WI38 (cell line): ENCODE measurements at regions not wholly inside any gene's neighbourhood (a gene's known extent, or its start where the extent isn't known, plus 50 kb on each side); places are given as distances from the start of the nearest gene placed in this dataset.
"Not testable (repeated sequence)": the region's sequence is repeated elsewhere in the genome, so short reads cannot be mapped to it uniquely, and the experiment has no call there.

Experiments
- H3K4me3 ChIP-seq: 2 replicates; pipeline ENCODE4 v1.5.1; 2011; ENCODE audit warnings: low read depth, mild to moderate bottlenecking, control low read depth, low read length
- CTCF ChIP-seq: IDR thresholded peaks from 2 replicates; pipeline ENCODE4 v1.5.1; 2012; ENCODE audit warnings: low read depth, mild to moderate bottlenecking, control low read depth, low read length

- TF ChIP-seq CTCF: no peak
- no peak overlapping the region for H3K4me3 ChIP-seq
Measured at GRCh38 chr13:50229960-50230661, 214.9 kb downstream of the KCNRG start.

GRCh38 chr13:50230662-50230978, 215.4 kb downstream of the KCNRG start:
- no peak overlapping the region for H3K4me3 ChIP-seq
- TF ChIP-seq CTCF: no peak

DNA sequence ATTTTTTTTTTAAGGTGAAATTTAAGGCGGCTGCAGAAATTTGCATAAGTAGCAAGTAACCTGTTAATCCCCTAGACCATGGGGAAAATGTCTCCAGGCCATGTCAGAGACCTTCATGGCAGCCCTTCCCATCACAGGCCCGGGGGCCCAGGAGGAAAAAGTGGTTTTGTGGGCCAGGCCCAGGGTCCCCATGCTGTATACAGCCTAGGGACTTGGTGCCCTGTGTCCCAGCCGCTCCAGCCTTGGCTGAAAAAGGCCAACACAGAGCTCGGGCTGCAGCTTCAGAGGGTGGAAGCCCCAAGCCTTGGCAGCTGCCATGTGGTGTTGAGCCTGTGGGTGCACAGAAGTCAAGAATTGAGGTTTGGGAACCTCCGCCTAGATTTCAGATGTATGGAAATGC, 218.3 kb downstream of the KCNRG start:
- H3K4me3 ChIP-seq: not testable (repeated sequence)

DNA sequence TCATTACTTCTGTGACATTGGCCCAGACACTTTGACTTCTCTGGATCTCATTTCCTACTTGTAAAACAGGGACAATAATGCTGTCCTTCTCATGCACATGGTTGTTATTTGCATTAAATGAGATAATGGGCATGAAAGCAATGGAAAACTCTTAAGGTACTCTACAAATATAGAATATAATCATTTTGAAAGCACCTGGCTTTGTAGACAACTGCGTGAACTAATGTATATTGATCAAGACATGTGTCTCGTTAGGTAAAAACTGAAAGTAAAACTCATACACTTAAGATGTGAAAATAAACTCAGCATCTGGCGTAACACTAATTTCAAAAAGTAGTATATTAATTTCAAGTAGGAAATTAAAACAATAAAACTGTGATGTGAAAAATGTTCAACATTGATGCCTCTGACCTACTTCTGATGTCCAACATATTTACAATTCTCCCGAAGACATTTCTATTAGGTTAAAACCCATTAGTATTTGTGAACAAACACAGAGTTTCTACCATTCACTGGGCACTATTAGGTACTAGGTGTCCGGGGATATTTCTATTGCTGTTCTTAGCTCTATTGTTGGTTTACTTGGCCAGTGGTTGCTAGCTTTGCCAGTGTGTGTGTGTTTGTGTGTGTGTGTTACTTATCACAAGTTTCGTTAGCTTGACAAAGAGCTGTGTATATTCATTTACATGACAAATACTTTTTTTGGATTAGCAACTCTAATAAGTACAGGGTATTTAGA, 220.5 kb downstream of the KCNRG start:
- no peak overlapping the region for H3K4me3 ChIP-seq
- TF ChIP-seq CTCF: no peak

DNA sequence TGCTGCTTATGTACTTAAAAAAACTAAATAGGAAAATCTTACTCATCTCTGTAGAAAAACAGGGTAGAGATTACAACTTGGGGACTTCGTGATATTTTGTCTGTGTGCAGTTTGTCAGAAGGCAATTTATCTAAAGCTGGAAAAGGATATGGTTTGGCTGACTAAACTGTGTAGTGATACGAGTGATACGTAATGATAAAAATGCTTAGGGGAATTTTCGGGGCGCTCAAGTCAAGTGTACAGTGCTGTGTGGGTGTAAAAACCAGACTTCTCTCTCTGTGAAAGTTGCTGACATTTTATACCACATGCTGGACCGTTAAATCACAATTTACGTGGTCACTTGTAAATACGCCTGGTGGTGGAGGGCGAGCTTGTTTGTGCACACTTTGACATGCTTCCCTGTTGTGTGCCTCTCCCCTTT, 221.7 kb downstream of the KCNRG start:
- TF ChIP-seq CTCF: no peak
- H3K4me3 ChIP-seq: no peak overlapping the region

- no peak overlapping the region for H3K4me3 ChIP-seq
- TF ChIP-seq CTCF: no peak
Measured at GRCh38 chr13:50238922-50239321, 223.7 kb downstream of the KCNRG start.

DNA sequence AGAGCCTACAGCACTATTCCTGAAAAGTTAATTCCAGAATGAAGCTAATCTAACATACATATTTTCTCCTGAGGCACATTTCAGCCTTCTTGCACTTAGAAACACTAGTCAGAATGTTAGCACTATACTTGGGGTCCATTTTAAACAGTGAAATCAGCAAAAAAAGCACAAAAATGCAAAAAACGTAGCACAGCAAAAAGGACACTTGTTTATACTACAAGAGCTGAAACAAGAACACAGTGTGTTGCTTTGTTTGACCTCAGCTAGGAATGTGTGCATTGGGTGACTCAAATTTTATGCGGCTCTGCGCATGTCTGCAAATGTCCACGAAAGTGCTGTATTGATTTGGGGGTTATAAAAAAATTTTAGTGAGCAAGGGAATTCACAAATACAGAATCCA, 226.2 kb downstream of the KCNRG start:
- no peak overlapping the region for H3K4me3 ChIP-seq
- no peak for TF ChIP-seq CTCF
